Neural crest cell (in vitro differentiated cells): ENCODE measurements at regions not wholly inside any gene's neighbourhood (a gene's known extent, or its start where the extent isn't known, plus 50 kb on each side); places are given as distances from the start of the nearest gene placed in this dataset.

Source experiments
- DNase-seq: peaks from one replicate; pipeline ENCODE4 v3.0.0; 2021; ENCODE audit warnings: low read depth, mixed read lengths, low spot score
- H3K27ac Mint-ChIP-seq: one replicate; pipeline ENCODE4 v1.8.0; 2021; ENCODE audit warnings: mild to moderate bottlenecking, mixed read lengths; ENCODE audit not compliant: unreplicated experiment
- H3K27me3 Mint-ChIP-seq: 2 replicates; pipeline ENCODE4 v1.8.0; 2021; ENCODE audit warnings: low read depth, mild to moderate bottlenecking, mixed read lengths
- H3K36me3 Mint-ChIP-seq: 2 replicates; pipeline ENCODE4 v1.8.0; 2021; ENCODE audit warnings: low read depth, mild to moderate bottlenecking, mixed read lengths
- H3K4me1 Mint-ChIP-seq: 2 replicates; pipeline ENCODE4 v1.8.0; 2021; ENCODE audit warnings: mixed read lengths
- H3K4me3 Mint-ChIP-seq: one replicate; pipeline ENCODE4 v1.8.0; 2021; ENCODE audit warnings: mild to moderate bottlenecking, mixed read lengths
- H3K9me3 Mint-ChIP-seq: 2 replicates; pipeline ENCODE4 v1.8.0; 2021; ENCODE audit warnings: mixed read lengths
- CTCF ChIP-seq: fragments of 200-600 bp; sonication (generic); conservative IDR thresholded peaks from 2 replicates; pipeline ENCODE4 v1.5.0; 2021; ENCODE audit warnings: antibody characterized with exemption, mild to moderate bottlenecking

GRCh38 chr4:81602854-81603253 lies 131.1 kb upstream of the RASGEF1B start:
- H3K27me3 Mint-ChIP-seq = peaks cover 45% of the 10 kb centered on the region
- no peak for TF ChIP-seq CTCF
- H3K4me1 Mint-ChIP-seq = peaks cover 34% of the 10 kb centered on the region
- H3K27ac Mint-ChIP-seq = no peak overlapping the region
- DNase-seq = no peak
- no peak overlapping the region for H3K4me3 Mint-ChIP-seq
- H3K36me3 Mint-ChIP-seq = no peaks in the 10 kb centered on the region
- no peaks in the 10 kb centered on the region for H3K9me3 Mint-ChIP-seq

GRCh38 chr4:81601358-81601694 lies 129.6 kb upstream of the RASGEF1B start:
- TF ChIP-seq CTCF = no peak
- H3K9me3 Mint-ChIP-seq = no peaks in the 10 kb centered on the region
- H3K27ac Mint-ChIP-seq = no peak overlapping the region
- peaks cover 37% of the 10 kb centered on the region for H3K27me3 Mint-ChIP-seq
- H3K4me1 Mint-ChIP-seq = peaks cover 34% of the 10 kb centered on the region
- H3K36me3 Mint-ChIP-seq = no peaks in the 10 kb centered on the region
- H3K4me3 Mint-ChIP-seq = peak overlapping the region; percentile 56
- no peak for DNase-seq

GRCh38 chr4:81600520-81601357 lies 129.0 kb upstream of the RASGEF1B start:
- peak overlapping the region; percentile 35 for H3K27ac Mint-ChIP-seq
- H3K27me3 Mint-ChIP-seq = peaks cover 33% of the 10 kb centered on the region

GRCh38 chr4:81599742-81600380 lies 128.2 kb upstream of the RASGEF1B start:
- Mint-ChIP-seq H3K27me3 (peaks cover 32% of the 10 kb centered on the region), H3K9me3 (no peaks in the 10 kb centered on the region), H3K36me3 (no peaks in the 10 kb centered on the region), H3K4me1 (peaks cover 27% of the 10 kb centered on the region), H3K27ac (no peak overlapping the region), H3K4me3 (no peak overlapping the region)
- no peak for TF ChIP-seq CTCF
- no peak for DNase-seq

More at GRCh38 chr4:81600520-81601357, 129.0 kb upstream of the RASGEF1B start:
- Mint-ChIP-seq H3K4me3 (peak overlapping the region; percentile 56), H3K36me3 (no peaks in the 10 kb centered on the region), H3K4me1 (peaks cover 34% of the 10 kb centered on the region), H3K9me3 (no peaks in the 10 kb centered on the region)
- peak; percentile 47 for DNase-seq
- TF ChIP-seq CTCF = no peak

- no peaks in the 10 kb centered on the region for H3K36me3 Mint-ChIP-seq
- no peaks in the 10 kb centered on the region for H3K9me3 Mint-ChIP-seq
- DNase-seq = no peak
- TF ChIP-seq CTCF = no peak
- peaks cover 36% of the 10 kb centered on the region for H3K27me3 Mint-ChIP-seq
- H3K4me3 Mint-ChIP-seq = no peak overlapping the region
- H3K4me1 Mint-ChIP-seq = peaks cover 16% of the 10 kb centered on the region
- no peak overlapping the region for H3K27ac Mint-ChIP-seq
Observed at GRCh38 chr4:81595798-81596610, 124.3 kb upstream of the RASGEF1B start.
